ENCODE measurements at regions not wholly inside any gene's neighbourhood (a gene's known extent, or its start where the extent isn't known, plus 50 kb on each side); places are given as distances from the start of the nearest gene placed in this dataset.

DNA sequence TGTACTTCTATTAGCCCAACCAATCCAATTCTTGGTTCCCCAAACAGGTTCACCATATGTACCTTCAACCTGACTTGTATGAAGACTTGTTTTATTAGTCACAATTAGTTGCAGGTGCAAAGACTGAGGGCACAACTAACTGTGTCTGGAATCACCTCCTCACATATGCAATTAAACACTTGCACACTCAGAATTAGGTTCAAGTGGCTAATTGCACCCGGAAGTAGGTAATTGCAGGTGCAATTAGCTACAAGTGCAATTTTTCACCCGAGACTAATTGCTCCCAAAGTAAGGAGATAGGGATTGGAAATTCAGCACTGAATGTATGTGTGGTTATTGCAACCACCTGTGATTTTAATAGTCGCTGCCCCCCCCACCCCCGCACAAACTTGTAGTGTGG, 338.9 kb downstream of the ZSWIM6 start:
- ATAC-seq = no peak
- H3K27me3 ChIP-seq (ENCODE audit: control insufficient read depth, insufficient read depth) = no peaks in the 10 kb centered on the region

DNA sequence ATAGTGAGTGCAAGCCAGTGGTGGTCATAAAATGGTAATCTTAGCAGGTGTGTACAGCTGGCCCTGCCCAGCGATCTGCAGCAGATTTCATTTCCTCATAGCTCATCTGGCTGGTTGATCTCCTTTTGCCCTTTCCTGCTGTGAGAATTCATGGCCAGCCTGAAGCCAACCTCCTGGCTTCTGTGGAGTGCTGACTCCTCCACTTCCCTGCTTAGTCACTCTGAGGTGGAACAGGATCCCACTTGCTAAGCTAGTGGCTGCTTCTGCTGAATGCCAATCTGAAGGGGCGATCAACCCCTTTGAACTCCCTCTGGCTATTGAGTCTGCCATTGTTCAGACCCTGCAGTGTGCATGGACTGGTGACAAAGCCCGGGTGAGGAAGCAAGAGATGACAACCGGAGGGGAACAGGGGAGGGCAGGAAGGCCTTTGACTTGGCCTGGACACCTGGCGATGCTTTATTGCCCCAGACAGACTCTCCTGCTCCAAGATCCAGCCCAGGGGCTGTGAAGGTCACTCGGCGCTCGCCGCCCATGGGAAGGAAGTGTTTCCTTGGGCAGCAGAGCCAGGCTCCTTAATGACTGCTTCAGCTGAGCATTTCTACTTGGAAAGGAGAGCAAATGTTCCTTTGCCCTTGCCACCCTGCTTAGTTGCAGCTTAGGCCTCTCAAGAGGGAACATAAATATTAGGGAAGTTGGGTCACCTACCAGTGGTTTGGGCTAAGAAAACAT, 341.1 kb downstream of the ZSWIM6 start:
- 67% methylated on average over 9 of the region's 9 CpGs for WGBS
- DNase-seq (no peak), ATAC-seq (peak in 1 of 2 donors; percentile 17)
- intact Hi-C loops (cut with DNase I) = no loop called here
- H3K27ac ChIP-seq (ENCODE audit: low read length) = no peak overlapping the region
- H3K9me3 ChIP-seq (ENCODE audit: control insufficient read depth, low read length) = no peaks in the 10 kb centered on the region
- H3K4me1 ChIP-seq (ENCODE audit: control insufficient read depth, insufficient read depth, low read length) = peaks cover 4% of the 10 kb centered on the region
- H3K27me3 ChIP-seq (ENCODE audit: control insufficient read depth, insufficient read depth) = no peaks in the 10 kb centered on the region
- H3K4me3 ChIP-seq (ENCODE audit: low read length) = no peak overlapping the region

More for the DNA sequence above, 338.9 kb downstream of the ZSWIM6 start:
- intact Hi-C loops (cut with DNase I) = no loop called here
- H3K4me3 ChIP-seq (ENCODE audit: low read length) = no peak overlapping the region
- WGBS = 95% methylated on average over 4 of the region's 4 CpGs
- DNase-seq = no peak
- no peak overlapping the region for H3K27ac ChIP-seq (ENCODE audit: low read length)
- H3K4me1 ChIP-seq (ENCODE audit: control insufficient read depth, insufficient read depth, low read length) = peaks cover 4% of the 10 kb centered on the region
- no peaks in the 10 kb centered on the region for H3K9me3 ChIP-seq (ENCODE audit: control insufficient read depth, low read length)

DNA sequence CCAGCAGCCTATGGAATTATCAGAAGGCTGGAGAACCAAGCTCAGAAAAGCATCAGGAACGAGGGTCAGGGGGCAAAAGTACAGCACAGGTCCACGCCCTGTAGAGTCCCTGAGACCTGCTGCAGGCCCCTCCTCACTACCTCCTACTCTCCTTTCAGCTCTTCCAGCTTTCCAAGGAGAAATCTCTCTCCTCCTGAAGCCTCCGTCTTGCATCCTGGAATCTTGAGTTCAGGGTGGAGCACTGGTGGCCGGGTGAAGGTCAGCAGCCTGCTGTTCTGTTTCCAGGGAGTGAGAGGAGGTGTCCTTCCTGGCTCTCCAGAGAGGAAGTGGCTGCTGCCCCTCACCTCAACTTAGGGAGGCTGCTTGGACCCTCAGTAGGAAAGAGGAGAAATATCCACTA, 342.3 kb downstream of the ZSWIM6 start:
- H3K27me3 ChIP-seq (ENCODE audit: control insufficient read depth, insufficient read depth) = no peaks in the 10 kb centered on the region
- ATAC-seq (peak in 1 of 2 donors; percentile 36), DNase-seq (no peak)
- H3K4me1 ChIP-seq (ENCODE audit: control insufficient read depth, insufficient read depth, low read length) = no peaks in the 10 kb centered on the region
- intact Hi-C loops (cut with DNase I) = no loop called here
- WGBS = 75% methylated on average over 4 of the region's 4 CpGs
- H3K4me3 ChIP-seq (ENCODE audit: low read length) = no peak overlapping the region
- no peaks in the 10 kb centered on the region for H3K9me3 ChIP-seq (ENCODE audit: control insufficient read depth, low read length)
- no peak overlapping the region for H3K27ac ChIP-seq (ENCODE audit: low read length)

DNA sequence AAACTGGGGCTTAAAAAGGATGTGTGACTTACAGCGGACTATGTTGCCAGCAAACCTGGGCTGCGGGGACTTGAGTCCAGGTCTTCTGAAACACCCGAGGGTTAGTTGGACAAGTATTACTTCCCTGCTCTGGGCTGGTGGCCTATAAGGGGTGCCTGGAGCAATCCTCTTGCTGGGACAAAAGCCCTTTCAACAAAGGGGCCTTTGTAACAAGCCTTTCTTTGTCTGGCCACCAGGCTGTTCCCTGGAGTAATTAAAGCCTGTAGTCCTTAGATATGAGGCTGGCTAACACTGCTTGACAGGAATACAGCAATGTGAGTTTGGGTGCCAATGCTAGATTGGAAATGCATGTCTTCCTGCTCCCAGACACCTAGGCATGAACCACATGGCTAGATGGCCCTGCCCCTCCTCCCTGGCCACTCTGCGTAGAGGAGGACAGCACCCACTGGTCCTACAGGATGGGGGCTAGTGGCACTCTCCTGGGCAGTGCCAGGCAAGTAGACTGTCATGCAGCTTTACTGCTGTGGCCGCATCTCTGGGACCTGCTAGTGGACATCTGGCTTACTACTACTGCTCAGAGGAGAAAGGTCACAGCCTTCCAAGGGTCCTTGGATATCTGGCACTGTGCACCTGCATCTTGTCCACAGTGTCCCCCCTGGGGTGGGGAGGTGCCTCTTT, 343.1 kb downstream of the ZSWIM6 start:
- no peak overlapping the region for H3K27ac ChIP-seq (ENCODE audit: low read length)
- no peaks in the 10 kb centered on the region for H3K27me3 ChIP-seq (ENCODE audit: control insufficient read depth, insufficient read depth)
- H3K4me1 ChIP-seq (ENCODE audit: control insufficient read depth, insufficient read depth, low read length) = no peaks in the 10 kb centered on the region
- no peak overlapping the region for H3K4me3 ChIP-seq (ENCODE audit: low read length)
- no peak for ATAC-seq
- H3K9me3 ChIP-seq (ENCODE audit: control insufficient read depth, low read length) = no peaks in the 10 kb centered on the region
- DNase-seq = no peak
- intact Hi-C loops (cut with DNase I) = no loop called here
- WGBS = 85% methylated on average over 5 of the region's 5 CpGs

DNA sequence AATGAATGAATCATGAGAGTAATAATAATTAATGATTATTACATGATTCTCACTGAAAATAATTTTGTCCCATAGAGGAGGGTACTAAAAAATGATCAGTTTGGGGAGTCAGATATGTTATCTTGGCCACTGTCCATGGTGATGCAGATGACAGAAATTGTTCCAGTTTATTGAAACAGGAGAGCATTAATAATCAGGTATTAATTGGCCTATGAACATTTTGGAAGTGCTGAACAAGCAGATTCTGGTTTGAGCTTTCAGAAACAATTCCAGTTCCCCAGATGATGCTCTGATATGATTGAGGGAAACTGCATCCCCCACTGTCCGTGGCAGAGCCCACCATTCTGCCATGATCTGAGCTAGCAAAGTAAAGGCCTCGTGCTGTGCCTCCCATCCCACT, 345.2 kb downstream of the ZSWIM6 start:
- Histone ChIP-seq H3K9me3 (ENCODE audit: control insufficient read depth, low read length) (no peaks in the 10 kb centered on the region), H3K4me1 (ENCODE audit: control insufficient read depth, insufficient read depth, low read length) (no peaks in the 10 kb centered on the region), H3K27ac (ENCODE audit: low read length) (no peak overlapping the region), H3K27me3 (ENCODE audit: control insufficient read depth, insufficient read depth) (no peaks in the 10 kb centered on the region), H3K4me3 (ENCODE audit: low read length) (no peak overlapping the region)
- DNase-seq = no peak
- ATAC-seq = no peak
- intact Hi-C loops (cut with DNase I) = no loop called here
- 84% methylated on average over 2 of the region's 2 CpGs for WGBS

DNA sequence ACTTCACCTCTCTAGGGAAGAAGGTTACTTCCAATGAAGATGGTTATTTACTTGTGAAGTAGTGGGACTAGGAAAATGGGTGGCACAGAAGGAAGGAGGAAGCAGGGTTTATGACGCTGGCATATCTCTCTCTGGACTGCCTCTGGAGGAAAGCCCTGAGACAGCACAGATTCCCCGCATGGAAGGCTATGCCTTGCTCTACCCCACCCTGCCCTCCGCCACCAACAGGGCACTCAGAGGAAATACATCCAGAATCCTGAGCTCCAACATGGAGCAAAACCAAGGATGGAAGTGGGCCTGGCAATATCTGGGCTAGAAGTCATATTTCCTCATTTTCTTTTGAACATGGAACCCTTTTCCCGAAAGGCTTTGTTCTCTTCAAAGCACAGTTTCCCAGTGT, 346.9 kb downstream of the ZSWIM6 start:
- H3K9me3 ChIP-seq (ENCODE audit: control insufficient read depth, low read length) = no peaks in the 10 kb centered on the region
- 81% methylated on average over 4 of the region's 4 CpGs for WGBS
- no peaks in the 10 kb centered on the region for H3K4me1 ChIP-seq (ENCODE audit: control insufficient read depth, insufficient read depth, low read length)
- intact Hi-C loops (cut with DNase I) = no loop called here
- H3K27me3 ChIP-seq (ENCODE audit: control insufficient read depth, insufficient read depth) = no peaks in the 10 kb centered on the region
- DNase-seq (no peak), ATAC-seq (no peak)
- no peak overlapping the region for H3K4me3 ChIP-seq (ENCODE audit: low read length)
- H3K27ac ChIP-seq (ENCODE audit: low read length) = no peak overlapping the region

DNA sequence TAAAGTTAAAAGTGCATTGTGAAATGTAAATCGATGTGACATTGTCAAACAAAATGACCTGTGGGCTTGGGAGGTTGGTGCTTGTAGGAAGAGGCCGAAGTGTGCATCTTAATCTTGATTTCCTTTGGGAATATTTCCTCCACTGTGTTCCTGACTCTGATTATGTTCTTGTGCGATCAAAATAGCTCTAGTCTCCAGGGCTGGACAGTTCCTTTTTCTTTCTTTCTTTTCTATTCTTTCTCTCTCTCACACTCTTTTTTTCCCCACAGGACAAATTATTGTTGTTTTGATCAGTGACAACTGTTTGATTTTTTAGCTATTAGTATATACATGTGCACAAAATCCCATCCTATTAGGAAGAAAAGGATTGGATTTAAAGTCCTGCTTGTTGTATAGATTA, 347.5 kb downstream of the ZSWIM6 start:
- no peak overlapping the region for H3K27ac ChIP-seq (ENCODE audit: low read length)
- H3K9me3 ChIP-seq (ENCODE audit: control insufficient read depth, low read length) = no peaks in the 10 kb centered on the region
- no peak overlapping the region for H3K4me3 ChIP-seq (ENCODE audit: low read length)
- H3K27me3 ChIP-seq (ENCODE audit: control insufficient read depth, insufficient read depth) = no peaks in the 10 kb centered on the region
- 55% methylated on average over 3 of the region's 3 CpGs for WGBS
- H3K4me1 ChIP-seq (ENCODE audit: control insufficient read depth, insufficient read depth, low read length) = no peaks in the 10 kb centered on the region
- ATAC-seq = no peak
- no peak for DNase-seq
- intact Hi-C loops (cut with DNase I) = no loop called here

DNA sequence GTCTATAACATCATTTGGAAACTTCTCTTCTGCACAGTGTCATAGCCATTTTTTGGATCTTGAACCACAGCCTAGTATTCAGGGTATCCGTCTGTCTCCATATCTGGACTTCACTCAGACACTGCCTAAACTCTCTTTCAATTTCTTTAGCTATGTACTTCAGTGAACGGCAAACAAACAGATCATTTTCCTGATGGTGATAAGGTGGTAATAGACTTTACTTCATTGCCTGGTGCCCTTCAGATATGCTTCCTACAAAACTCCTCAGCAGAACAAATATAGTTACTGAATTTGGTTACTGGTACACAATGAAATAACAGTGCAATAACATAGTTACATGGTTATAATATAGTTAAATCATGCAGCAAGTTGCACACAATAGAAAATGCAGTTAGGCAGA, 348.2 kb downstream of the ZSWIM6 start:
- no peak for ATAC-seq
- H3K27ac ChIP-seq (ENCODE audit: low read length) = no peak overlapping the region
- no peaks in the 10 kb centered on the region for H3K4me1 ChIP-seq (ENCODE audit: control insufficient read depth, insufficient read depth, low read length)
- WGBS = 87% methylated on average over 2 of the region's 2 CpGs
- H3K9me3 ChIP-seq (ENCODE audit: control insufficient read depth, low read length) = no peaks in the 10 kb centered on the region
- no peak for DNase-seq
- intact Hi-C loops (cut with DNase I) = no loop called here
- no peaks in the 10 kb centered on the region for H3K27me3 ChIP-seq (ENCODE audit: control insufficient read depth, insufficient read depth)
- H3K4me3 ChIP-seq (ENCODE audit: low read length) = no peak overlapping the region

DNA sequence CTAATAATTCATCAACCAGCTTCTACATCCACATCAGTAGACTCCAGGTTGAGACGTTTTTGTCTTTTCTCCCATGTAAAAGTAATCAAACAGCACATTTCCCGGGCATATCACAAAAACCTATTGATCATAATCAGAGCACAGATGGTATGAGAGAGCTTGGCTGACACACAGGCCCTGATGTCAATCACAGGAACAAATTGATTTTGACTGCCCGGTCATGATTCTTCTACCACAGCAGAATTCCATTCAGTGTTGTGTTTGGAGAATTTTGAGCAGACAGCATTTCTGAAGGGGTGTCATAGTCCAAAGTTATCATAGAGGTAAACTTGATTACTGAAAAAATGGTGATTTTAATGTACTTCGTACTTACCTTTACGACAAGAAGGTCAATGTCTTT, 351.1 kb downstream of the ZSWIM6 start:
- no peaks in the 10 kb centered on the region for H3K27me3 ChIP-seq (ENCODE audit: control insufficient read depth, insufficient read depth)
- no peak overlapping the region for H3K4me3 ChIP-seq (ENCODE audit: low read length)
- WGBS = 86% methylated on average over 5 of the region's 5 CpGs
- H3K9me3 ChIP-seq (ENCODE audit: control insufficient read depth, low read length) = no peaks in the 10 kb centered on the region
- no peak overlapping the region for H3K27ac ChIP-seq (ENCODE audit: low read length)
- DNase-seq (no peak), ATAC-seq (no peak)
- no peaks in the 10 kb centered on the region for H3K4me1 ChIP-seq (ENCODE audit: control insufficient read depth, insufficient read depth, low read length)
- intact Hi-C loops (cut with DNase I) = no loop called here

DNA sequence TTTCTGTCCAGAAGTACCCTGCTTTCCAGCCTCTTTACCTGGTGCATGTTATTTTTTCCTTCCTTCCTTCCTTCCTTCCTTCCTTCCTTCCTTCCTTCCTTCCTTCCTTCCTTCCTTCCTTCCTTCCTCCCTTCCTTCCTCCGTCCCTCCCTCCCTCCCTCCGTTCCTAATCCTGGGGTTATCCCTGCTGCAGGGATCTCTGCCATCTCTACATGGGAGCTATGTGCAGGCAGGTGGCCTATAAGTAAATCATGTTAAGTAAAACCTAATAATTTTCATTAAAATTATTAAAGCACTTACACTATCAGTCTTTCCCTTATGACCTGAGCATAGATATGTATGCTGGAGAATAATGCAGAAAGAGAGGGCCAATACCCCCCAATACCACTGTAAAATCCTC, 351.9 kb downstream of the ZSWIM6 start:
- Histone ChIP-seq H3K27ac (ENCODE audit: low read length) (no peak overlapping the region), H3K4me1 (ENCODE audit: control insufficient read depth, insufficient read depth, low read length) (no peaks in the 10 kb centered on the region), H3K4me3 (ENCODE audit: low read length) (no peak overlapping the region), H3K27me3 (ENCODE audit: control insufficient read depth, insufficient read depth) (no peaks in the 10 kb centered on the region), H3K9me3 (ENCODE audit: control insufficient read depth, low read length) (no peaks in the 10 kb centered on the region)
- DNase-seq (no peak), ATAC-seq (no peak)
- intact Hi-C loops (cut with DNase I) = no loop called here
- WGBS = 79% methylated on average over 2 of the region's 2 CpGs

DNA sequence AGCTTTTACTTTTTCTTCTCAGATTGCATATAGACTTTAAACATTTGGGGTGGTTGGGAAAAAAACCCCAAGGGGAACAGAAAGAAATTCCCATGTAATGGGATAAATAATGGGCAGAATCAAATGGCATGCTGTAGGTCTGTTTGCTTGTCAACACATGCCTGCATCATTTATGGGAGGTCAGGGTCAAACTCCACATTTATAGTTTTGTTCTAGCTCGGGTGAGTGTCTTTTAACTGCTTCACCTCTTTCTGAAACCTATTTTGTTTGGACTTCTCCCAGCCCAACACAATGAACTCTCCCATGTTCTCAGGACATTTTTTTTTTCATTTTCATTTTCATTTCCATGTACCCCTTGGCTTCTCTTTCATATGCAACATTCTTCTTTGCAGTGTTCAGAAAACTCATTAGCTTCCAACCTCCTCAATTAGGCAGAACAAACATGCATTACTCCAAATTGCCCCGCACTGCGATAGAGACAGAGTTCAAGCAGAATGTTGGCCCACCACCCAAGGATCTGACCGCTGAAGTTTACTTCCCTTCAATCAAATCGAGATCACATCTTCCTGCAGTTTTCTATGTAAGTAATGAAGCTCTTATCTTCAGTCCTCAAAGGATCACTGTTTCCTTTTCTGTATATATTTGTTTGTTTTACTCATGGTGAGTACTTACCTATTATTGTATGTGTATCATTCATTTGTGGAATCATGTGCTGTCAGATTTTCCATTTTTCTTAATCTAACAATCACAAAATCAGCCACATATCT, 354.6 kb downstream of the ZSWIM6 start:
- intact Hi-C loops (cut with DNase I) = no loop called here
- ATAC-seq (no peak), DNase-seq (no peak)
- Histone ChIP-seq H3K27ac (ENCODE audit: low read length) (no peak overlapping the region), H3K4me1 (ENCODE audit: control insufficient read depth, insufficient read depth, low read length) (no peaks in the 10 kb centered on the region), H3K9me3 (ENCODE audit: control insufficient read depth, low read length) (no peaks in the 10 kb centered on the region), H3K4me3 (ENCODE audit: low read length) (no peak overlapping the region), H3K27me3 (ENCODE audit: control insufficient read depth, insufficient read depth) (no peaks in the 10 kb centered on the region)
- 60% methylated on average over 5 of the region's 5 CpGs for WGBS

Measured in right cardiac atrium (tissue), 5 donors.